SK-N-SH (cell line): ENCODE measurements at regions not wholly inside any gene's neighbourhood (a gene's known extent, or its start where the extent isn't known, plus 50 kb on each side); places are given as distances from the start of the nearest gene placed in this dataset.
"Not testable (repeated sequence)": the region's sequence is repeated elsewhere in the genome, so short reads cannot be mapped to it uniquely, and the experiment has no call there.

Experiments
- CHD2 ChIP-seq: fragments of 150-350 bp; IDR thresholded peaks from 2 replicates; pipeline ENCODE4 v1.6.1; 2018; ENCODE audit warnings: low read length; ENCODE audit not compliant: partially characterized antibody
- EP300 ChIP-seq, 2 experiments: IDR thresholded peaks; 2 replicates each; pipeline versions ENCODE4 v1.4.0 to v1.6.1; 2012; ENCODE audit warnings: borderline replicate concordance in 1 of 2, low read depth in 1 of 2, low read length in 1 of 2
- FOXJ3 ChIP-seq: sonication (generic); formaldehyde crosslinking; IDR thresholded peaks from 2 replicates; pipeline ENCODE4 v1.5.1; 2020; ENCODE audit warnings: mild to moderate bottlenecking, missing genetic modification reagents
- POLR2AphosphoS5 ChIP-seq: IDR thresholded peaks from 2 replicates; pipeline ENCODE4 v1.6.1; 2012; ENCODE audit warnings: low read depth, low read length
- RAD21 ChIP-seq: IDR thresholded peaks from 2 replicates; pipeline ENCODE4 v1.6.1; 2012; ENCODE audit warnings: mild to moderate bottlenecking, low read length
- TAF1 ChIP-seq: IDR thresholded peaks from 2 replicates; pipeline ENCODE4 v1.6.1; 2012; ENCODE audit warnings: low read depth, mild to moderate bottlenecking, low read length, moderate library complexity, borderline replicate concordance
- TCF12 ChIP-seq: IDR thresholded peaks from 2 replicates; pipeline ENCODE4 v1.4.0; 2012
- TF ChIP-seq, protein P1 (sequence below): fragments of 200-600 bp; sonication (generic); IDR thresholded peaks from 2 replicates; pipeline ENCODE4 v1.6.1; 2017; ENCODE audit warnings: antibody characterized with exemption, mild to moderate bottlenecking, moderate library complexity

DNA sequence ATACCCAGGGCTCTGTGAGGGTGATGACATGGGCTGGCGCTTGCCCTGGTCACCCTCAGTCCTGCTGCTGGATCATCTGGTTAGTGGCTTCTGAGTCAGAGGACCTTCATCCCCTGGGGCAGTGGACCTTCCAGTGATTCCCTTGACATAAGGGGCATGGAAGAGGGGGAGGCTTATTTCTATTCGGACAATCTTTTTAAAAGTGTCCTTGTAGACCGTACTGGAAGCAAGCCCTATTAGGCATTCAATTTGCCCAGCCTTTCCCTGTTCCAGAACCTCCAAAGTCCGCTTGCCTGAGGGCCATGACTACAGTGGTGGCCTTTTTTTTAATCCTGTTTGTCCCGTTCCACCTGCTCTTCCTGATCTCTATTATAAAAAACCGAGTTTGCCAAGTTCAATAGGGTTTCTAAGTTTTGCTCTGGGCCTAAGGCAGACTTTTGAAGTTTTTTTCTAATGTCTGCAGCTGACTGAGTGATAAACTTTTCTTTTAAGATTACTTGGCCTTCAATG, 569.8 kb upstream of the USP24 start:
- TF ChIP-seq POLR2AphosphoS5; CHD2; RAD21; TAF1; FOXJ3 (CRISPR knock-in tag); EP300 (IDR thresholded peaks at IDR 0.05; ENCODE audit: borderline replicate concordance in 1 of 2, low read depth in 1 of 2, low read length in 1 of 2); TCF12: not testable (repeated sequence)
- TF ChIP-seq, protein P1, sequence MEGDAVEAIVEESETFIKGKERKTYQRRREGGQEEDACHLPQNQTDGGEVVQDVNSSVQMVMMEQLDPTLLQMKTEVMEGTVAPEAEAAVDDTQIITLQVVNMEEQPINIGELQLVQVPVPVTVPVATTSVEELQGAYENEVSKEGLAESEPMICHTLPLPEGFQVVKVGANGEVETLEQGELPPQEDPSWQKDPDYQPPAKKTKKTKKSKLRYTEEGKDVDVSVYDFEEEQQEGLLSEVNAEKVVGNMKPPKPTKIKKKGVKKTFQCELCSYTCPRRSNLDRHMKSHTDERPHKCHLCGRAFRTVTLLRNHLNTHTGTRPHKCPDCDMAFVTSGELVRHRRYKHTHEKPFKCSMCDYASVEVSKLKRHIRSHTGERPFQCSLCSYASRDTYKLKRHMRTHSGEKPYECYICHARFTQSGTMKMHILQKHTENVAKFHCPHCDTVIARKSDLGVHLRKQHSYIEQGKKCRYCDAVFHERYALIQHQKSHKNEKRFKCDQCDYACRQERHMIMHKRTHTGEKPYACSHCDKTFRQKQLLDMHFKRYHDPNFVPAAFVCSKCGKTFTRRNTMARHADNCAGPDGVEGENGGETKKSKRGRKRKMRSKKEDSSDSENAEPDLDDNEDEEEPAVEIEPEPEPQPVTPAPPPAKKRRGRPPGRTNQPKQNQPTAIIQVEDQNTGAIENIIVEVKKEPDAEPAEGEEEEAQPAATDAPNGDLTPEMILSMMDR: not testable (repeated sequence)
